GM19463 (cell line): ENCODE measurements at regions not wholly inside any gene's neighbourhood (a gene's known extent, or its start where the extent isn't known, plus 50 kb on each side); places are given as distances from the start of the nearest gene placed in this dataset.
A peak's percentile ranks its signal among the peaks of the same experiment; 100 is the strongest.
"Not testable (repeated sequence)": the region's sequence is repeated elsewhere in the genome, so short reads cannot be mapped to it uniquely, and the experiment has no call there.

Source experiments
- ATAC-seq: cut with Tn5 transposase; IDR thresholded peaks from one replicate; pipeline ENCODE4 v1.9.1; 2021; ENCODE audit warnings: mild to moderate bottlenecking, moderate library complexity; ENCODE audit not compliant: unreplicated experiment

GRCh38 chr7:119967221-119967620 is 305.8 kb upstream of the KCND2 start:
- ATAC-seq = no peak

GRCh38 chr7:119968411-119968810 is 304.6 kb upstream of the KCND2 start:
- ATAC-seq = not testable (repeated sequence)

GRCh38 chr7:119969054-119969453 is 303.9 kb upstream of the KCND2 start:
- ATAC-seq = no peak

GRCh38 chr7:119969763-119970162 is 303.2 kb upstream of the KCND2 start:
- no peak for ATAC-seq

GRCh38 chr7:119974972-119975371 is 298.0 kb upstream of the KCND2 start:
- no peak for ATAC-seq

- ATAC-seq = no peak
These were observed 290.1 kb upstream of the KCND2 start for GRCh38 chr7:119982884-119983283.

- ATAC-seq = no peak
These were observed 289.5 kb upstream of the KCND2 start for GRCh38 chr7:119983468-119983867.

GRCh38 chr7:119984247-119984646 is 288.7 kb upstream of the KCND2 start:
- ATAC-seq = no peak

- no peak for ATAC-seq
These were observed 284.6 kb upstream of the KCND2 start for GRCh38 chr7:119988401-119988800.

- ATAC-seq = no peak
These were observed 278.0 kb upstream of the KCND2 start for GRCh38 chr7:119994928-119995327.

- peak; percentile 79 for ATAC-seq
These were observed 276.3 kb upstream of the KCND2 start for GRCh38 chr7:119996634-119997033.

- ATAC-seq = no peak
These were observed 273.1 kb upstream of the KCND2 start for GRCh38 chr7:119999738-120000475.

- ATAC-seq = no peak
These were observed 267.3 kb upstream of the KCND2 start for GRCh38 chr7:120005720-120006119.

- ATAC-seq = not testable (repeated sequence)
These were observed 258.7 kb upstream of the KCND2 start for GRCh38 chr7:120014301-120014700.

- no peak for ATAC-seq
These were observed 258.0 kb upstream of the KCND2 start for GRCh38 chr7:120014925-120015465.

- ATAC-seq = no peak
These were observed 251.9 kb upstream of the KCND2 start for GRCh38 chr7:120021085-120021484.

GRCh38 chr7:120023494-120024167 is 249.3 kb upstream of the KCND2 start:
- no peak for ATAC-seq

GRCh38 chr7:120028636-120029035 is 244.3 kb upstream of the KCND2 start:
- no peak for ATAC-seq

GRCh38 chr7:120030876-120031275 is 242.1 kb upstream of the KCND2 start:
- no peak for ATAC-seq

GRCh38 chr7:120033114-120033513 is 239.9 kb upstream of the KCND2 start:
- ATAC-seq = no peak

- ATAC-seq = no peak
These were observed 233.8 kb upstream of the KCND2 start for GRCh38 chr7:120039138-120039537.

- no peak for ATAC-seq
These were observed 231.2 kb upstream of the KCND2 start for GRCh38 chr7:120041798-120042197.
